Endodermal cell (in vitro differentiated cells): ENCODE measurements at regions not wholly inside any gene's neighbourhood (a gene's known extent, or its start where the extent isn't known, plus 50 kb on each side); places are given as distances from the start of the nearest gene placed in this dataset.

Experiments used
- DNase-seq: peaks from one replicate; pipeline ENCODE4 v3.0.0-alpha.2; 2017
- H3K27ac ChIP-seq: 2 replicates; pipeline ENCODE4 v1.5.1; 2013; ENCODE audit warnings: mild to moderate bottlenecking, low read depth, low read length, moderate library complexity
- H3K27me3 ChIP-seq: 2 replicates; pipeline ENCODE4 v1.6.1; 2013; ENCODE audit warnings: mild to moderate bottlenecking, low read length, moderate library complexity; ENCODE audit not compliant: insufficient read depth, control insufficient read depth, poor library complexity, severe bottlenecking
- H3K36me3 ChIP-seq: 2 replicates; pipeline ENCODE4 v1.7.0; 2013; ENCODE audit warnings: mild to moderate bottlenecking, low read length, moderate library complexity; ENCODE audit not compliant: control insufficient read depth, insufficient read depth
- H3K4me1 ChIP-seq: one replicate; pipeline ENCODE4 v1.7.0; 2013; ENCODE audit warnings: low read length; ENCODE audit not compliant: control insufficient read depth, insufficient read depth
- H3K4me3 ChIP-seq: 2 replicates; pipeline ENCODE4 v1.5.1; 2013; ENCODE audit warnings: mild to moderate bottlenecking, low read length, moderate library complexity
- H3K9ac ChIP-seq: 2 replicates; pipeline ENCODE4 v1.6.1; 2013; ENCODE audit warnings: mild to moderate bottlenecking, low read length, moderate library complexity; ENCODE audit not compliant: poor library complexity, severe bottlenecking; ENCODE audit errors: extremely low read depth
- H3K9me3 ChIP-seq: 2 replicates; pipeline ENCODE4 v1.6.1; 2013; ENCODE audit warnings: mild to moderate bottlenecking, low read length, moderate library complexity; ENCODE audit not compliant: control insufficient read depth
- H3K27ac Mint-ChIP-seq: 2 replicates; pipeline ENCODE4 v1.8.0; 2020; ENCODE audit warnings: mixed read lengths
- H3K27me3 Mint-ChIP-seq: 2 replicates; pipeline ENCODE4 v1.8.0; 2021; ENCODE audit warnings: mild to moderate bottlenecking, mixed read lengths; ENCODE audit not compliant: insufficient read depth
- H3K36me3 Mint-ChIP-seq: 2 replicates; pipeline ENCODE4 v1.8.0; 2020; ENCODE audit warnings: low read depth, mixed read lengths
- H3K4me1 Mint-ChIP-seq: 2 replicates; pipeline ENCODE4 v1.8.0; 2020; ENCODE audit warnings: mixed read lengths
- H3K4me3 Mint-ChIP-seq: 2 replicates; pipeline ENCODE4 v1.8.0; 2020; ENCODE audit warnings: mild to moderate bottlenecking, moderate library complexity, mixed read lengths
- H3K9me3 Mint-ChIP-seq: 2 replicates; pipeline ENCODE4 v1.8.0; 2020; ENCODE audit warnings: mild to moderate bottlenecking, mixed read lengths
- CTCF ChIP-seq: fragments of 200-600 bp; sonication (generic); conservative IDR thresholded peaks from 2 replicates; pipeline ENCODE4 v1.5.0; 2021; ENCODE audit warnings: antibody characterized with exemption, mild to moderate bottlenecking
- WGBS, 2 experiments: methylation state at CpG; one replicate each; pipeline versions ENCODE4 v1.1.5 to v1.1.7; 2013; ENCODE audit warnings: missing lambda C conversion rate in 2 of 2, mixed read lengths in 1 of 2; ENCODE audit not compliant: insufficient coverage in 1 of 2, insufficient read length in 1 of 2; 5-methylcytosine and 5-hydroxymethylcytosine counted together

GRCh38 chr1:78370779-78371482 is 119.8 kb upstream of the PTGFR start:
- H3K36me3 Mint-ChIP-seq, result no peaks in the 10 kb centered on the region
- no peaks in the 10 kb centered on the region for H3K9me3 Mint-ChIP-seq
- H3K27me3 Mint-ChIP-seq, result no peaks in the 10 kb centered on the region
- no peak overlapping the region for H3K4me3 ChIP-seq
- H3K27ac ChIP-seq, result no peak overlapping the region
- no peak overlapping the region for H3K9ac ChIP-seq
- no peak overlapping the region for H3K27ac Mint-ChIP-seq
- peaks cover 2% of the 10 kb centered on the region for H3K4me1 Mint-ChIP-seq
- H3K36me3 ChIP-seq, result no peaks in the 10 kb centered on the region
- WGBS, 2 experiments, result 65 to 88% methylated on average over 1 to 2 of the region's 2 CpGs
- H3K9me3 ChIP-seq, result no peaks in the 10 kb centered on the region
- H3K27me3 ChIP-seq, result no peaks in the 10 kb centered on the region
- no peak overlapping the region for H3K4me3 Mint-ChIP-seq
- no peak for DNase-seq
- TF ChIP-seq CTCF, result no peak
- peaks cover 2% of the 10 kb centered on the region for H3K4me1 ChIP-seq

- Mint-ChIP-seq H3K27me3 (peaks cover 2% of the 10 kb centered on the region), H3K4me1 (no peaks in the 10 kb centered on the region), H3K36me3 (no peaks in the 10 kb centered on the region), H3K4me3 (no peak overlapping the region), H3K9me3 (no peaks in the 10 kb centered on the region), H3K27ac (no peak overlapping the region)
- Histone ChIP-seq H3K27ac (no peak overlapping the region), H3K4me3 (no peak overlapping the region), H3K9ac (no peak overlapping the region), H3K27me3 (no peaks in the 10 kb centered on the region), H3K4me1 (peaks cover 2% of the 10 kb centered on the region), H3K9me3 (no peaks in the 10 kb centered on the region), H3K36me3 (no peaks in the 10 kb centered on the region)
- 79% methylated on average over 1 of the region's 1 CpG; no CpG with 5 or more reads in 1 of the 2 experiments for WGBS, 2 experiments
- DNase-seq, result no peak
- TF ChIP-seq CTCF, result no peak
These were observed 117.1 kb upstream of the PTGFR start for GRCh38 chr1:78373676-78374075.

- Mint-ChIP-seq H3K27ac (no peak overlapping the region), H3K4me3 (no peak overlapping the region), H3K36me3 (no peaks in the 10 kb centered on the region), H3K27me3 (peaks cover 2% of the 10 kb centered on the region), H3K4me1 (no peaks in the 10 kb centered on the region), H3K9me3 (no peaks in the 10 kb centered on the region)
- Histone ChIP-seq H3K27ac (no peak overlapping the region), H3K9ac (no peak overlapping the region), H3K4me3 (no peak overlapping the region), H3K4me1 (peaks cover 2% of the 10 kb centered on the region), H3K36me3 (no peaks in the 10 kb centered on the region), H3K27me3 (no peaks in the 10 kb centered on the region), H3K9me3 (no peaks in the 10 kb centered on the region)
- TF ChIP-seq CTCF, result no peak
- 90 to 92% methylated on average over 2 to 3 of the region's 3 CpGs for WGBS, 2 experiments
- DNase-seq, result no peak
These were observed 114.8 kb upstream of the PTGFR start for GRCh38 chr1:78375996-78376395.
